Pancreas (tissue), 10 donors: ENCODE measurements at regions not wholly inside any gene's neighbourhood (a gene's known extent, or its start where the extent isn't known, plus 50 kb on each side); places are given as distances from the start of the nearest gene placed in this dataset.
"Not testable (repeated sequence)": the region's sequence is repeated elsewhere in the genome, so short reads cannot be mapped to it uniquely, and the experiment has no call there.

ENCODE experiments used
- ATAC-seq, 4 donors: fragments of 200-7000 bp; cut with Tn5 transposase; one replicate each; pipeline versions ENCODE4 v1.8.0 to v1.9.1; 2020; ENCODE audit warnings: mild to moderate bottlenecking in 4 of 4, moderate library complexity in 4 of 4
- DNase-seq, 6 donors: peaks; one replicate each; pipeline ENCODE4 v3.0.0-alpha.2; 2020
- FAIRE-seq: peaks from 2 replicates; lab custom pipeline; 2012; peaks lifted over from hg19 to GRCh38; lab: Jason Lieb, UNC
- H3K27ac ChIP-seq, 4 donors: fragments of 200-600 bp; sonication (generic); 1 replicate in 3 of 4; 2 replicates in 1 of 4; pipeline versions ENCODE4 v1.5.0 to v1.8.0; 2020
- H3K27me3 ChIP-seq, 4 donors: fragments of 200-600 bp; one replicate each; pipeline ENCODE4 v1.8.0; 2021
- H3K36me3 ChIP-seq, 3 donors: fragments of 200-600 bp; sonication (generic) in 1 of 3; one replicate each; pipeline versions ENCODE4 v1.5.0 to v1.8.0; 2020 to 2021
- H3K4me1 ChIP-seq, 3 donors: fragments of 200-600 bp; one replicate each; pipeline ENCODE4 v1.8.0; 2021
- H3K4me3 ChIP-seq, 4 donors: fragments of 200-600 bp; sonication (generic) in 2 of 4; one replicate each; pipeline versions ENCODE4 v1.5.0 to v1.8.0; 2020 to 2021
- H3K9me3 ChIP-seq, 4 donors: fragments of 200-600 bp; one replicate each; pipeline ENCODE4 v1.8.0; 2021
- WGBS, 2 donors: extraction: QIAGEN DNeasy Blood & Tissue Kit; methylation state at CpG; one replicate each; pipeline ENCODE4 v1.1.7; 2013; 5-methylcytosine and 5-hydroxymethylcytosine counted together
- intact Hi-C, 3 donors: fragments of 100-400 bp; cut with DNase I; formaldehyde crosslinking; loops; one replicate each; pipeline versions ENCODE4 v1.11.1 to v1.14.2; 2022
- TF ChIP-seq, protein P1 (sequence below), 4 donors: fragments of 200-600 bp; sonication (generic) in 3 of 4; IDR thresholded peaks; one replicate each; pipeline versions ENCODE4 v1.5.0 to v1.8.0; 2021; ENCODE audit warnings: antibody characterized with exemption in 4 of 4
- donor health status: healthy with polysubstance abuse.
- donor health status: DM: no; HTN: no; CAD: no; lungs with moderate emphysema.
- donor health status: DM: no; HTN: no; CAD: no.
- donor health status: control.
- donor health status: control.
- donor health status: Bipolar disorder and iron deficiency.
- donor health status: DM: yes; HTN: yes; CAD: no.
- donor health status: DM: no; HTN: no; CAD: no.
- donor health status: DM: no; HTN: no; CAD: no.
- donor health status: DM: yes; HTN: yes; CAD: no.

GRCh38 chr3:115287198-115287597, 140.1 kb upstream of the ZBTB20 start:
- H3K27ac ChIP-seq = no peak overlapping the region
- intact Hi-C loops = no loop called here
- TF ChIP-seq, protein P1, sequence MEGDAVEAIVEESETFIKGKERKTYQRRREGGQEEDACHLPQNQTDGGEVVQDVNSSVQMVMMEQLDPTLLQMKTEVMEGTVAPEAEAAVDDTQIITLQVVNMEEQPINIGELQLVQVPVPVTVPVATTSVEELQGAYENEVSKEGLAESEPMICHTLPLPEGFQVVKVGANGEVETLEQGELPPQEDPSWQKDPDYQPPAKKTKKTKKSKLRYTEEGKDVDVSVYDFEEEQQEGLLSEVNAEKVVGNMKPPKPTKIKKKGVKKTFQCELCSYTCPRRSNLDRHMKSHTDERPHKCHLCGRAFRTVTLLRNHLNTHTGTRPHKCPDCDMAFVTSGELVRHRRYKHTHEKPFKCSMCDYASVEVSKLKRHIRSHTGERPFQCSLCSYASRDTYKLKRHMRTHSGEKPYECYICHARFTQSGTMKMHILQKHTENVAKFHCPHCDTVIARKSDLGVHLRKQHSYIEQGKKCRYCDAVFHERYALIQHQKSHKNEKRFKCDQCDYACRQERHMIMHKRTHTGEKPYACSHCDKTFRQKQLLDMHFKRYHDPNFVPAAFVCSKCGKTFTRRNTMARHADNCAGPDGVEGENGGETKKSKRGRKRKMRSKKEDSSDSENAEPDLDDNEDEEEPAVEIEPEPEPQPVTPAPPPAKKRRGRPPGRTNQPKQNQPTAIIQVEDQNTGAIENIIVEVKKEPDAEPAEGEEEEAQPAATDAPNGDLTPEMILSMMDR (IDR thresholded peaks at IDR 0.05) = no peak
- no peaks in the 10 kb centered on the region for H3K36me3 ChIP-seq
- FAIRE-seq = no peak
- no peaks in the 10 kb centered on the region for H3K9me3 ChIP-seq
- no peak for DNase-seq
- no peak for ATAC-seq
- H3K4me1 ChIP-seq = no peaks in the 10 kb centered on the region
- H3K27me3 ChIP-seq = no peaks in the 10 kb centered on the region
- WGBS, 2 donors = 56 to 74% methylated on average over 2 of the region's 2 CpGs
- no peak overlapping the region for H3K4me3 ChIP-seq

DNA sequence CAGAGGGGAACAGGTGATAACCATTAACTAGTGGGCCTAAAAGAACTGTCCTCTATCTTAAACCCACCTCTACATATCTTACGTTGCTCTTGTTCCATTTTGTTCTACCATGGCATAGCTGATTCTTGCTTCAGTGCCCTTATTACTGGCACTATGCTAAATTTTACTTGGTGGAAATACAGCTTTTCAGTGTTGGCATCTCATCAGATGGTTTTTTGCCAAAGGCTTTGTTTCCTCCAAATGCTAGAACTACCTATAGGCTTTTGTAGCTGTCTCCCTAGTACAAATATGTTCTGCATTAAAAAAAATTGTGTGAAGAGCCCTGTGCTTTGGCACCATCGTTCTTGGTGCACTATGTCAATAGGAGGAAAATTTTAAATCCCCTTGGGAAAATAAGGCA, 145.0 kb upstream of the ZBTB20 start:
- H3K36me3 ChIP-seq = no peaks in the 10 kb centered on the region
- H3K27me3 ChIP-seq = no peaks in the 10 kb centered on the region
- 72 to 84% methylated on average over 2 of the region's 2 CpGs for WGBS, 2 donors
- intact Hi-C loops = no loop called here
- DNase-seq = no peak
- no peak overlapping the region for H3K4me3 ChIP-seq
- no peak for FAIRE-seq
- no peak for ATAC-seq
- H3K9me3 ChIP-seq = no peaks in the 10 kb centered on the region
- TF ChIP-seq, protein P1 (IDR thresholded peaks at IDR 0.05) = no peak
- no peaks in the 10 kb centered on the region for H3K4me1 ChIP-seq
- no peak overlapping the region for H3K27ac ChIP-seq

- TF ChIP-seq, protein P1 (IDR thresholded peaks at IDR 0.05) = no peak
- DNase-seq (no peak), ATAC-seq (no peak), FAIRE-seq (no peak)
- WGBS, 2 donors = 71% methylated on average over 2 of the region's 2 CpGs
- Histone ChIP-seq H3K27ac (no peak overlapping the region), H3K4me1 (no peaks in the 10 kb centered on the region), H3K4me3 (no peak overlapping the region), H3K9me3 (no peaks in the 10 kb centered on the region), H3K36me3 (no peaks in the 10 kb centered on the region), H3K27me3 (no peaks in the 10 kb centered on the region)
- intact Hi-C loops = no loop called here
These were observed 145.6 kb upstream of the ZBTB20 start for GRCh38 chr3:115292677-115293165.

- ATAC-seq = no peak
- no peak for FAIRE-seq
These were observed 146.2 kb upstream of the ZBTB20 start for GRCh38 chr3:115293321-115293720.

GRCh38 chr3:115301364-115301860, 154.3 kb upstream of the ZBTB20 start:
- Histone ChIP-seq H3K9me3 (no peaks in the 10 kb centered on the region), H3K27ac (no peak overlapping the region), H3K27me3 (peaks cover 0 to 3% (median 0%) of the 10 kb centered on the region in 4 donors), H3K36me3 (no peaks in the 10 kb centered on the region), H3K4me3 (no peak overlapping the region), H3K4me1 (no peaks in the 10 kb centered on the region)
- intact Hi-C loops = no loop called here
- no peak for DNase-seq
- no peak for FAIRE-seq
- TF ChIP-seq, protein P1 (IDR thresholded peaks at IDR 0.05) = no peak
- no peak for ATAC-seq
- WGBS, 2 donors = 60 to 73% methylated on average over 4 of the region's 4 CpGs

More at GRCh38 chr3:115293321-115293720, 146.2 kb upstream of the ZBTB20 start:
- Histone ChIP-seq H3K4me3 (no peak overlapping the region), H3K9me3 (no peaks in the 10 kb centered on the region), H3K4me1 (no peaks in the 10 kb centered on the region), H3K27ac (no peak overlapping the region), H3K36me3 (no peaks in the 10 kb centered on the region), H3K27me3 (no peaks in the 10 kb centered on the region)
- intact Hi-C loops = no loop called here
- DNase-seq = no peak
- TF ChIP-seq, protein P1 (IDR thresholded peaks at IDR 0.05) = no peak
- 82 to 88% methylated on average over 1 of the region's 1 CpG for WGBS, 2 donors

GRCh38 chr3:115317953-115318352, 170.9 kb upstream of the ZBTB20 start:
- H3K4me3 ChIP-seq, ATAC-seq, H3K27ac ChIP-seq, H3K9me3 ChIP-seq, FAIRE-seq, DNase-seq, intact Hi-C loops, H3K36me3 ChIP-seq, H3K4me1 ChIP-seq, H3K27me3 ChIP-seq: not testable (repeated sequence)
- 66 to 81% methylated on average over 19 to 20 of the region's 20 CpGs for WGBS, 2 donors
